ENCODE measurements at regions not wholly inside any gene's neighbourhood (a gene's known extent, or its start where the extent isn't known, plus 50 kb on each side); places are given as distances from the start of the nearest gene placed in this dataset.

DNA sequence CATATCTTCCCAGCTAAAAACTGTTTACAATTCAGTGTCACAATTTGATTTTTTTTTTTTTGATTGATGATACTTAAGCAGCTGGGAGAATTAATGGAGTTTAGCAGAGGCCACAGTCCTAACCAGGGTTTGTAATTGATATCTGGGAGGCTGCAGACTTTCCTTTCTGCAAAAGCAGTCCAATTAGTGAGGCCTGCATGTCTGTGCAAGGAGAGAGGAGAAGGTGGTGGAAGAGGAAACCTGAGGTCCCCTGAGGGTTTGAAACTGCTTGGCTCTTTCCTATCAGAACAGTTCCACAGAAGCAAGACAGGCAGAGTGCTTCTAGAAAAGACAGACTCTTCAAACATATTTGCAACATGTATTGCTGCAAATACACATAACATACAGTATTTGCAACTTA lies 160.8 kb upstream of the KRR1 start:
- no peak for TF ChIP-seq POLR2A (IDR thresholded peaks at IDR 0.05)
- TF ChIP-seq, protein P1, sequence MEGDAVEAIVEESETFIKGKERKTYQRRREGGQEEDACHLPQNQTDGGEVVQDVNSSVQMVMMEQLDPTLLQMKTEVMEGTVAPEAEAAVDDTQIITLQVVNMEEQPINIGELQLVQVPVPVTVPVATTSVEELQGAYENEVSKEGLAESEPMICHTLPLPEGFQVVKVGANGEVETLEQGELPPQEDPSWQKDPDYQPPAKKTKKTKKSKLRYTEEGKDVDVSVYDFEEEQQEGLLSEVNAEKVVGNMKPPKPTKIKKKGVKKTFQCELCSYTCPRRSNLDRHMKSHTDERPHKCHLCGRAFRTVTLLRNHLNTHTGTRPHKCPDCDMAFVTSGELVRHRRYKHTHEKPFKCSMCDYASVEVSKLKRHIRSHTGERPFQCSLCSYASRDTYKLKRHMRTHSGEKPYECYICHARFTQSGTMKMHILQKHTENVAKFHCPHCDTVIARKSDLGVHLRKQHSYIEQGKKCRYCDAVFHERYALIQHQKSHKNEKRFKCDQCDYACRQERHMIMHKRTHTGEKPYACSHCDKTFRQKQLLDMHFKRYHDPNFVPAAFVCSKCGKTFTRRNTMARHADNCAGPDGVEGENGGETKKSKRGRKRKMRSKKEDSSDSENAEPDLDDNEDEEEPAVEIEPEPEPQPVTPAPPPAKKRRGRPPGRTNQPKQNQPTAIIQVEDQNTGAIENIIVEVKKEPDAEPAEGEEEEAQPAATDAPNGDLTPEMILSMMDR (IDR thresholded peaks at IDR 0.05), result no peak

Measured in thyroid gland (tissue), 4 donors.